Adrenal gland (tissue), 9 donors: ENCODE measurements at regions not wholly inside any gene's neighbourhood (a gene's known extent, or its start where the extent isn't known, plus 50 kb on each side); places are given as distances from the start of the nearest gene placed in this dataset.

Source experiments
- DNase-seq, 7 donors: peaks; one replicate each; pipeline ENCODE4 v3.0.0-alpha.2; 2019 to 2020
- H3K27ac ChIP-seq, 5 donors: fragments of 200-600 bp; sonication (generic) in 4 of 5; 1 replicate in 3 of 5; 2 replicates in 2 of 5; pipeline versions ENCODE4 v1.5.1 to v1.8.0; 2016 to 2020; ENCODE audit warnings: mild to moderate bottlenecking in 1 of 5
- H3K27me3 ChIP-seq: fragments of 200-600 bp; 2 replicates; pipeline ENCODE4 v1.8.0; 2021
- H3K36me3 ChIP-seq, 2 donors: fragments of 200-600 bp; replicated peaks in 1 of 2; 1 replicate in 1 of 2; 2 replicates in 1 of 2; pipeline versions ENCODE4 v1.5.1 to v1.8.0; 2018 to 2022
- H3K4me1 ChIP-seq, 2 donors: fragments of 200-600 bp; replicated peaks in 1 of 2; 1 replicate in 1 of 2; 2 replicates in 1 of 2; pipeline versions ENCODE4 v1.5.1 to v1.8.0; 2018 to 2021
- H3K4me3 ChIP-seq, 4 donors: fragments of 200-600 bp; sonication (generic) in 3 of 4; one replicate each; pipeline ENCODE4 v1.5.1; 2016 to 2018
- H3K9me3 ChIP-seq, 3 donors: fragments of 200-600 bp; sonication (generic) in 1 of 3; replicated peaks in 1 of 3; 1 replicate in 2 of 3; 2 replicates in 1 of 3; pipeline versions ENCODE4 v1.5.1 to v1.8.0; 2016 to 2021
- CTCF ChIP-seq, 6 experiments: fragments of 450-650 bp in 4 of 6; fragments of 200-600 bp in 2 of 6; sonication (generic) in 1 of 6; IDR thresholded peaks; 1 replicate in 5 of 6; 2 replicates in 1 of 6; pipeline versions ENCODE4 v1.5.1 to v1.8.0; 2016 to 2021; ENCODE audit warnings: antibody characterized with exemption in 6 of 6, mild to moderate bottlenecking in 2 of 6, moderate library complexity in 1 of 6
- POLR2A ChIP-seq, 2 donors: fragments of 450-650 bp; IDR thresholded peaks; one replicate each; pipeline ENCODE4 v1.6.1; 2017; ENCODE audit warnings: antibody characterized with exemption in 2 of 2, mild to moderate bottlenecking in 2 of 2, moderate library complexity in 1 of 2
- whole genome bisulfite sequencing, 4 donors: extraction: QIAGEN DNeasy Blood & Tissue Kit in 2 of 4; methylation state at CpG; one replicate each; pipeline versions ENCODE4 v1.1.5 to v1.1.7; 2013 to 2017; 5-methylcytosine and 5-hydroxymethylcytosine counted together
- intact Hi-C, 2 donors: fragments of 100-400 bp; cut with DNase I; formaldehyde crosslinking; loops; one replicate each; pipeline versions ENCODE4 v1.14.1 to v1.15.0; 2022 to 2023
- donor health status: healthy with polysubstance abuse.
- donor health status: Bipolar disorder and iron deficiency.
- donor health status: DM: yes; HTN: yes; CAD: no.
- donor health status: DM: no; HTN: no; CAD: no.
- donor health status: DM: no; HTN: no; CAD: no.

- no peak for TF ChIP-seq CTCF (IDR thresholded peaks at IDR 0.05)
- TF ChIP-seq POLR2A (IDR thresholded peaks at IDR 0.05) = no peak
- intact Hi-C loops = no loop called here
- WGBS, 4 donors = 68 to 79% (median 72%) methylated on average over 6 of the region's 6 CpGs
- Histone ChIP-seq H3K27ac (no peak overlapping the region), H3K27me3 (no peaks in the 10 kb centered on the region), H3K9me3 (no peaks in the 10 kb centered on the region), H3K4me1 (no peaks in the 10 kb centered on the region), H3K4me3 (no peak overlapping the region), H3K36me3 (no peaks in the 10 kb centered on the region)
- no peak for DNase-seq
Observed at GRCh38 chr3:5531039-5531438, 343.5 kb downstream of the EDEM1 start.

DNA sequence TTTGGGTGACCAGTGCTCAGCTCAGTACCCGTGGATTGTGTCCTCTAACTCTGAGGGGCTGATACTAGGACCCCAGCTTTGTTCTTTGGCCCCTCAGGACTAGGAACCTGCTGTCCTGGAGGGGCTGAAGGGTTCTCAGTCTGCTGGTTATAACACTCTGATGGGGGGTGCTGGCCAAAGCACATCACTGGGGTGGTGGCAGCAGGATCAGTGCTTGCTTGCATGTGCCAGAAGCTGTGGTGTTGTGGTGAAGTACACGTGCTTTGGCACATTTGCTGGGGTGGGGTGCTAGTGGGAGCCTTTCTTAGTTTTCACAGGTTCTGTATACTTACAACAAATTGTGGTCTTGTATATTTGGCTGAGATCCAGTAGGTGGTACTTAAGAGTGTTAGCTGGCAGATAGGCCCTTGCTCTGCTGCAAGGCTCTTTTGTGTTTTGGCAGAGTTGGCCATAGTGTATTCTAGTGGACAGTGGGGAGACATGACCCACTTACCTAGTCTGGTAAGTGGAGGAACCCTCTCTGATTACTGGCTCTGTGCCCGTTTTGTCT, 344.3 kb downstream of the EDEM1 start:
- H3K9me3 ChIP-seq = no peaks in the 10 kb centered on the region
- H3K4me3 ChIP-seq = no peak overlapping the region
- H3K36me3 ChIP-seq = no peaks in the 10 kb centered on the region
- WGBS, 4 donors = 66 to 100% (median 74%) methylated on average over 1 to 3 of the region's 3 CpGs
- H3K27me3 ChIP-seq = no peaks in the 10 kb centered on the region
- no peaks in the 10 kb centered on the region for H3K4me1 ChIP-seq
- intact Hi-C loops = no loop called here
- TF ChIP-seq CTCF (IDR thresholded peaks at IDR 0.05) (no peak), POLR2A (IDR thresholded peaks at IDR 0.05) (no peak)
- no peak for DNase-seq
- H3K27ac ChIP-seq = no peak overlapping the region

GRCh38 chr3:5540532-5540931, 353.0 kb downstream of the EDEM1 start:
- H3K9me3 ChIP-seq = peaks cover 0 to 9% (median 4%) of the 10 kb centered on the region in 3 donors
- no peaks in the 10 kb centered on the region for H3K36me3 ChIP-seq
- WGBS, 4 donors = 88 to 95% (median 94%) methylated on average over 13 of the region's 13 CpGs
- no peaks in the 10 kb centered on the region for H3K27me3 ChIP-seq
- intact Hi-C loops = no loop called here
- TF ChIP-seq POLR2A (IDR thresholded peaks at IDR 0.05) = no peak
- no peak for TF ChIP-seq CTCF (IDR thresholded peaks at IDR 0.05)
- no peak overlapping the region for H3K27ac ChIP-seq
- H3K4me1 ChIP-seq = no peaks in the 10 kb centered on the region
- DNase-seq = no peak
- no peak overlapping the region for H3K4me3 ChIP-seq

DNA sequence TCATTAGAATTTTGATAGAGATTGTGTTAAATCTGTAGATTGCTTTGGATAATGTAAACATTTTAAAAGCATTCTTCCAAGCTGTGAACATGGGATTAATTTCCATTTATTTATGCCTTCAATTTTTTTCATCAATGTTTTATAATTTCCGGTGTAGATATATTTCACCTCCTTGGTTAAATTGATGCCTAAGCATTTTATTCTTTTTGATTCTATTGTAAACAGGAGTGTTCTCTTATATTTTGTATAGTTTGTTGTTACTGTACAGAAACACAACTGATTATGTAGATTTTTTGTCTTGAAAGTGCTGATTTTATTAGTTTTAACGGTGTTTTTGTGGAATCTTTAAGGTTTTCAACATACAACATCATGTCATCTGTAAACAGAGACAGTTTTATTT, 355.0 kb downstream of the EDEM1 start:
- no peaks in the 10 kb centered on the region for H3K27me3 ChIP-seq
- H3K4me1 ChIP-seq = no peaks in the 10 kb centered on the region
- no peak overlapping the region for H3K4me3 ChIP-seq
- WGBS, 4 donors = 66 to 83% (median 78%) methylated on average over 2 of the region's 2 CpGs
- no peak for DNase-seq
- TF ChIP-seq POLR2A (IDR thresholded peaks at IDR 0.05) (no peak), CTCF (IDR thresholded peaks at IDR 0.05) (no peak)
- no peak overlapping the region for H3K27ac ChIP-seq
- no peaks in the 10 kb centered on the region for H3K36me3 ChIP-seq
- intact Hi-C loops = no loop called here
- peaks cover 0 to 9% (median 4%) of the 10 kb centered on the region in 3 donors for H3K9me3 ChIP-seq
